ENCODE measurements at regions not wholly inside any gene's neighbourhood (a gene's known extent, or its start where the extent isn't known, plus 50 kb on each side); places are given as distances from the start of the nearest gene placed in this dataset.

DNA sequence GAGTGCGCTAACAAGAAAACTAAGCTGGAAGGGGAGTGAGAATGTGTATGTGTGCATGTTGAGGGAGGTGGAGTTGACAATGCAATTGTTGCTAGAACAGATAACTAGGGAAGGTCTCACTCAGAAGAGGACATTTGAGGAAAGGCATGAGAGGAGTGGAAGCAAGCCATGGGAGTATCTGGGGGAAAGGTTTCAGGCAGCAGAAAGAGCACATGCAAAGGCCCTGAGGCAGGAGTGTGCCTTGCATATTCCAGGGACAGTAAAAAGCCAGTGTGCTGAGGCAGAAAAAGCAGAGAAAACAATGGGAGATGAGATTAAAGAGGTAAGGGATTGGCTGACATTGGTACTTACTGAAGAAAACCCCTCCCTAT lies 149.6 kb upstream of the ADO start:
- WGBS: 100% methylated on average over 1 of the region's 1 CpG
- no peaks in the 10 kb centered on the region for H3K9me3 ChIP-seq
- H3K27ac ChIP-seq: no peak overlapping the region
- no peak for TF ChIP-seq POLR2A (IDR thresholded peaks at IDR 0.05)
- TF ChIP-seq POLR2AphosphoS5 (IDR thresholded peaks at IDR 0.05): no peak
- no peak for TF ChIP-seq CTCF (IDR thresholded peaks at IDR 0.05)
- no peak for DNase-seq (ENCODE audit: low spot score)
- H3K27me3 ChIP-seq (replicated peaks; ENCODE audit: insufficient read depth): no peaks in the 10 kb centered on the region
- no peak overlapping the region for H3K4me3 ChIP-seq
- no peaks in the 10 kb centered on the region for H3K36me3 ChIP-seq
- no peaks in the 10 kb centered on the region for H3K4me1 ChIP-seq (replicated peaks)
- intact Hi-C loops (cut with DNase I): no loop called here

- Histone ChIP-seq H3K4me3 (no peak overlapping the region), H3K36me3 (no peaks in the 10 kb centered on the region), H3K27me3 (replicated peaks; ENCODE audit: insufficient read depth) (no peaks in the 10 kb centered on the region), H3K27ac (no peak overlapping the region), H3K4me1 (replicated peaks) (no peaks in the 10 kb centered on the region), H3K9me3 (no peaks in the 10 kb centered on the region)
- 94% methylated on average over 6 of the region's 6 CpGs for WGBS
- TF ChIP-seq POLR2AphosphoS5 (IDR thresholded peaks at IDR 0.05) (no peak), POLR2A (IDR thresholded peaks at IDR 0.05) (no peak), CTCF (IDR thresholded peaks at IDR 0.05) (no peak)
- intact Hi-C loops (cut with DNase I): no loop called here
- no peak for DNase-seq (ENCODE audit: low spot score)
These were observed 149.1 kb upstream of the ADO start for GRCh38 chr10:62655337-62655994.

- H3K27me3 ChIP-seq (replicated peaks; ENCODE audit: insufficient read depth): no peaks in the 10 kb centered on the region
- no peaks in the 10 kb centered on the region for H3K9me3 ChIP-seq
- no peak overlapping the region for H3K27ac ChIP-seq
- WGBS: 89% methylated on average over 18 of the region's 20 CpGs
- H3K4me1 ChIP-seq (replicated peaks): no peaks in the 10 kb centered on the region
- no peak overlapping the region for H3K4me3 ChIP-seq
- intact Hi-C loops (cut with DNase I): no loop called here
- no peak for DNase-seq (ENCODE audit: low spot score)
- no peaks in the 10 kb centered on the region for H3K36me3 ChIP-seq
- TF ChIP-seq CTCF (IDR thresholded peaks at IDR 0.05) (no peak), POLR2AphosphoS5 (IDR thresholded peaks at IDR 0.05) (no peak), POLR2A (IDR thresholded peaks at IDR 0.05) (no peak)
These were observed 147.2 kb upstream of the ADO start for GRCh38 chr10:62657244-62657835.

GRCh38 chr10:62658516-62658915 lies 146.0 kb upstream of the ADO start:
- TF ChIP-seq POLR2AphosphoS5 (IDR thresholded peaks at IDR 0.05) (no peak), POLR2A (IDR thresholded peaks at IDR 0.05) (no peak), CTCF (IDR thresholded peaks at IDR 0.05) (no peak)
- no peaks in the 10 kb centered on the region for H3K4me1 ChIP-seq (replicated peaks)
- 90% methylated on average over 8 of the region's 8 CpGs for WGBS
- H3K36me3 ChIP-seq: no peaks in the 10 kb centered on the region
- no peaks in the 10 kb centered on the region for H3K9me3 ChIP-seq
- intact Hi-C loops (cut with DNase I): no loop called here
- H3K4me3 ChIP-seq: no peak overlapping the region
- no peak for DNase-seq (ENCODE audit: low spot score)
- H3K27ac ChIP-seq: no peak overlapping the region
- no peaks in the 10 kb centered on the region for H3K27me3 ChIP-seq (replicated peaks; ENCODE audit: insufficient read depth)

DNA sequence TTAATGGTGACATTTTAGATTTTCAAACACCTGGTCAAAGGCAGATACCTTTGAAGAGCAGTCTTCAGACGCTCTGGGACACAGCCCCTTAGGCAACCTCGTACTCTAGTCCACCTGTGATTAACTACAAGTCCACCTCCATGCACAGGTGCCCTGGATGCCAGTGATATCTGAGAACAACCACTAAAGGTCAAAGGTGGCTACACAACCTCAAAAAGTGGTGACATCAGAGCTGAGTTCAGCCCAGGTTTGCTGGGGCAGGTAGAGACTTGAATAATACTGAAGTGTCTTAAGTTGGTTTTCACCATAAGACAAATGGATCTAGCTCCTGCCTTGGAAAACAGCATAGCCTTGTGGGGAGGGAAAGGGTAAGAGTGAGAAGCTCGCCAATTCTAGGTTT lies 143.4 kb upstream of the ADO start:
- intact Hi-C loops (cut with DNase I): no loop called here
- no peaks in the 10 kb centered on the region for H3K4me1 ChIP-seq (replicated peaks)
- no peak for DNase-seq (ENCODE audit: low spot score)
- no peaks in the 10 kb centered on the region for H3K9me3 ChIP-seq
- no peak overlapping the region for H3K27ac ChIP-seq
- WGBS: 84% methylated on average over 3 of the region's 3 CpGs
- no peak overlapping the region for H3K4me3 ChIP-seq
- H3K36me3 ChIP-seq: no peaks in the 10 kb centered on the region
- no peaks in the 10 kb centered on the region for H3K27me3 ChIP-seq (replicated peaks; ENCODE audit: insufficient read depth)
- no peak for TF ChIP-seq CTCF (IDR thresholded peaks at IDR 0.05)
- TF ChIP-seq POLR2AphosphoS5 (IDR thresholded peaks at IDR 0.05): no peak
- no peak for TF ChIP-seq POLR2A (IDR thresholded peaks at IDR 0.05)
